ENCODE measurements at regions not wholly inside any gene's neighbourhood (a gene's known extent, or its start where the extent isn't known, plus 50 kb on each side); places are given as distances from the start of the nearest gene placed in this dataset.

DNA sequence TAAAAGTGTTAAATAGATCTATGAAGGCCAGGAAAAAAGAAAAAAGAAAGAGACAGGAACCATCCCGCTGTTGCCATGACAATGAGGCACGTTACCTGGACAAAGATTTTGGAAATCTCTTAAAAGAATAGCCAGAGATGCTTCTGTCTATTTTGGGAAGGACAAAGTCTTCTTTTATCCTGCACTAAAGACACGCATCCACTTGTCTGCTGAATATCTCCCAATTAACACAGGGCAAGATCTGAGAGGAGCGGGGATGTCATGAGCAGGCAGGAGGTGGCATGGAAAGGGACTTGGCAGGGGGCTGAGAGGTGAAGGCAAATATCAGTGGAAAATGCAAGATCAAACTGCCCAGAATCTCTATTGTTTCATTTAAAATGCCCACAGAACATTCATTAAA, 153.8 kb upstream of the BLID start:
- no peak for DNase-seq
- Histone ChIP-seq H3K9me3 (replicated peaks; ENCODE audit: insufficient read depth, low read length) (no peaks in the 10 kb centered on the region), H3K27ac (ENCODE audit: low read length) (no peak overlapping the region), H3K36me3 (replicated peaks; ENCODE audit: insufficient read depth, low read length) (no peaks in the 10 kb centered on the region), H3K27me3 (replicated peaks; ENCODE audit: insufficient read depth, low read length) (no peaks in the 10 kb centered on the region), H3K4me3 (ENCODE audit: low read length) (no peak overlapping the region), H3K9me2 (replicated peaks; ENCODE audit: insufficient read depth, low read length) (no peaks in the 10 kb centered on the region), H3K4me1 (ENCODE audit: low read length) (no peaks in the 10 kb centered on the region), H3K4me2 (ENCODE audit: low read depth, low read length) (no peak overlapping the region), H3K79me2 (ENCODE audit: low read length) (no peaks in the 10 kb centered on the region), H3K9ac (ENCODE audit: low read length) (no peak overlapping the region), H3F3A (ENCODE audit: insufficient read depth, low read length) (no peaks in the 10 kb centered on the region), H4K20me1 (ENCODE audit: insufficient read depth, low read length) (no peaks in the 10 kb centered on the region), H2AFZ (ENCODE audit: low read length) (no peak overlapping the region)
- TF ChIP-seq EZH2 (optimal IDR thresholded peaks at IDR 0.05; ENCODE audit: low read depth, low read length) = no peak
- TF ChIP-seq EZH2phosphoT487 (IDR thresholded peaks at IDR 0.05; ENCODE audit: low read length) = no peak

DNA sequence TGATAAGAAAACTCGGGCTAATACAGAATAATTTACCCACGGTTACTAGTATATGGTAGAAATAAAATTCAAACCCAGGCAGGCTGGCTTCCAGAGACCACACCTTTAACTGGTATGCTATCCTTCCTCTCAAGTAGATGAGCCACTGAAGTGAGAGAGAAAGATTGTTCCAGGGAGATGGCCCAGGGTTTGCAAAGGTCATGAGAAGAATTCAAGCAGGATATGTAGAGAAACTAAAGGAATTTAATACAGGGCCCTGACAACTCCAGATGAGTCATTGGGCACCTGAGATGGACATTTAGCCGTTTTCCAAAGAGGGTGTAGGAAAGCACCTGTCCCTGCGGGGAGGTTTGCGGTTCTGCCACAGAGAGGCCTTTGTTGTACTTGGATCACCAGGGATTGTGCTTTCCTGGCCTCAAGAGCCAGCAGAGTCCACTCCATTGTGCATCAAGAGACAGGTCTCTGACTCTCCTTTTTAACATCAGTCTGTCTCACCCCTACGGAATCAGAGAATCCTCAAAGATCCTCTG, 152.7 kb upstream of the BLID start:
- Histone ChIP-seq H3K9me3 (replicated peaks; ENCODE audit: insufficient read depth, low read length) (no peaks in the 10 kb centered on the region), H3F3A (ENCODE audit: insufficient read depth, low read length) (no peaks in the 10 kb centered on the region), H2AFZ (ENCODE audit: low read length) (no peak overlapping the region), H3K27ac (ENCODE audit: low read length) (no peak overlapping the region), H3K27me3 (replicated peaks; ENCODE audit: insufficient read depth, low read length) (no peaks in the 10 kb centered on the region), H3K4me3 (ENCODE audit: low read length) (no peak overlapping the region), H3K4me2 (ENCODE audit: low read depth, low read length) (no peak overlapping the region), H3K79me2 (ENCODE audit: low read length) (no peaks in the 10 kb centered on the region), H3K9ac (ENCODE audit: low read length) (no peak overlapping the region), H3K9me2 (replicated peaks; ENCODE audit: insufficient read depth, low read length) (no peaks in the 10 kb centered on the region), H3K4me1 (ENCODE audit: low read length) (no peaks in the 10 kb centered on the region), H3K36me3 (replicated peaks; ENCODE audit: insufficient read depth, low read length) (no peaks in the 10 kb centered on the region), H4K20me1 (ENCODE audit: insufficient read depth, low read length) (no peaks in the 10 kb centered on the region)
- TF ChIP-seq EZH2phosphoT487 (IDR thresholded peaks at IDR 0.05; ENCODE audit: low read length) (no peak), EZH2 (optimal IDR thresholded peaks at IDR 0.05; ENCODE audit: low read depth, low read length) (no peak)
- TF ChIP-seq, protein P1, sequence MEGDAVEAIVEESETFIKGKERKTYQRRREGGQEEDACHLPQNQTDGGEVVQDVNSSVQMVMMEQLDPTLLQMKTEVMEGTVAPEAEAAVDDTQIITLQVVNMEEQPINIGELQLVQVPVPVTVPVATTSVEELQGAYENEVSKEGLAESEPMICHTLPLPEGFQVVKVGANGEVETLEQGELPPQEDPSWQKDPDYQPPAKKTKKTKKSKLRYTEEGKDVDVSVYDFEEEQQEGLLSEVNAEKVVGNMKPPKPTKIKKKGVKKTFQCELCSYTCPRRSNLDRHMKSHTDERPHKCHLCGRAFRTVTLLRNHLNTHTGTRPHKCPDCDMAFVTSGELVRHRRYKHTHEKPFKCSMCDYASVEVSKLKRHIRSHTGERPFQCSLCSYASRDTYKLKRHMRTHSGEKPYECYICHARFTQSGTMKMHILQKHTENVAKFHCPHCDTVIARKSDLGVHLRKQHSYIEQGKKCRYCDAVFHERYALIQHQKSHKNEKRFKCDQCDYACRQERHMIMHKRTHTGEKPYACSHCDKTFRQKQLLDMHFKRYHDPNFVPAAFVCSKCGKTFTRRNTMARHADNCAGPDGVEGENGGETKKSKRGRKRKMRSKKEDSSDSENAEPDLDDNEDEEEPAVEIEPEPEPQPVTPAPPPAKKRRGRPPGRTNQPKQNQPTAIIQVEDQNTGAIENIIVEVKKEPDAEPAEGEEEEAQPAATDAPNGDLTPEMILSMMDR (IDR thresholded peaks at IDR 0.05; ENCODE audit: low read length) = no peak
- DNase-seq = no peak

DNA sequence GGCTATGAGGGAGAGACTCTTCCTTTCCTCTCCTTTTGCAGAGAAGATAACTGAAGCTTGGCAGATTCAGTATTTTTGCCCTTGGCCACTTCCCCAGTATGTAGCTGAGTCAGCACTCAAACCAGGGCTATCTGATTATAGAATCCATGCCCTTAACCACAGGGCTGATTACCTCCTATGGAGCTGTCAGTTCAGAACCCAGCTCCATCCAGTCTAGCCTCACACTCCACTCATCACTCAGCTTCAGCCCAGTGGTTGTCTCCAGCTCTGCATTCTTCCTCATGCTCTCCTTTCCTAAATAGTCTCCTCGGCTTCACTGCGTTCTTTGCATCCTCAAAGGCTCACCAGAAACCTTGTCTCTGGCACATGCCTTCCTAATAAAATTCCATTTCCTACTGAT, 151.6 kb upstream of the BLID start:
- no peaks in the 10 kb centered on the region for H3K27me3 ChIP-seq (replicated peaks; ENCODE audit: insufficient read depth, low read length)
- no peak overlapping the region for H2AFZ ChIP-seq (ENCODE audit: low read length)
- no peaks in the 10 kb centered on the region for H4K20me1 ChIP-seq (ENCODE audit: insufficient read depth, low read length)
- no peaks in the 10 kb centered on the region for H3K9me2 ChIP-seq (replicated peaks; ENCODE audit: insufficient read depth, low read length)
- H3F3A ChIP-seq (ENCODE audit: insufficient read depth, low read length) = no peaks in the 10 kb centered on the region
- no peaks in the 10 kb centered on the region for H3K79me2 ChIP-seq (ENCODE audit: low read length)
- no peak overlapping the region for H3K4me3 ChIP-seq (ENCODE audit: low read length)
- TF ChIP-seq EZH2phosphoT487 (IDR thresholded peaks at IDR 0.05; ENCODE audit: low read length) = no peak
- TF ChIP-seq EZH2 (optimal IDR thresholded peaks at IDR 0.05; ENCODE audit: low read depth, low read length) = no peak
- TF ChIP-seq, protein P1 (IDR thresholded peaks at IDR 0.05; ENCODE audit: low read length) = no peak
- H3K36me3 ChIP-seq (replicated peaks; ENCODE audit: insufficient read depth, low read length) = no peaks in the 10 kb centered on the region
- no peaks in the 10 kb centered on the region for H3K9me3 ChIP-seq (replicated peaks; ENCODE audit: insufficient read depth, low read length)
- H3K9ac ChIP-seq (ENCODE audit: low read length) = no peak overlapping the region
- no peak overlapping the region for H3K27ac ChIP-seq (ENCODE audit: low read length)
- H3K4me2 ChIP-seq (ENCODE audit: low read depth, low read length) = no peak overlapping the region
- H3K4me1 ChIP-seq (ENCODE audit: low read length) = no peaks in the 10 kb centered on the region
- DNase-seq = no peak

DNA sequence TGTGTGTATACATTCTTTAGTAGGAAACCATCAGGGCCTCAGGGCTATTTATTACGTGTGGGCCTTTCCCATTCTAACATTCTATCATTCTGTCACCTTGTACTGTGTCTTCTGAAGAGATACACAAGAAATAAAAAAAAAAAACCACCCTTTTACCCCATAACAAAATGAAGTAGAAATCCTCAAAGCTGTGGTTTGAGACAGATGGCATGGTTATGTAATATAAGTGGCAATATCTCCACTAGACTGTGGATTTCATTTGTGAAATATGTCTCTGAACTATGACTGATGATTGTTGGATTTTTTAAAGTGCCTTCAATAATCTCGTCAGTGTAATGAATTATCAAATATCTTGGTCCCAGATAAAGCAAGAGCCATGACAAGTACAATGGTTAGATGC, 150.0 kb upstream of the BLID start:
- no peak for DNase-seq
- H3K9ac ChIP-seq (ENCODE audit: low read length) = no peak overlapping the region
- H3F3A ChIP-seq (ENCODE audit: insufficient read depth, low read length) = no peaks in the 10 kb centered on the region
- H3K9me3 ChIP-seq (replicated peaks; ENCODE audit: insufficient read depth, low read length) = no peaks in the 10 kb centered on the region
- no peak overlapping the region for H3K4me3 ChIP-seq (ENCODE audit: low read length)
- TF ChIP-seq EZH2 (optimal IDR thresholded peaks at IDR 0.05; ENCODE audit: low read depth, low read length) = no peak
- no peak for TF ChIP-seq EZH2phosphoT487 (IDR thresholded peaks at IDR 0.05; ENCODE audit: low read length)
- TF ChIP-seq, protein P1 (IDR thresholded peaks at IDR 0.05; ENCODE audit: low read length) = no peak
- no peak overlapping the region for H3K4me2 ChIP-seq (ENCODE audit: low read depth, low read length)
- H3K27ac ChIP-seq (ENCODE audit: low read length) = no peak overlapping the region
- H3K9me2 ChIP-seq (replicated peaks; ENCODE audit: insufficient read depth, low read length) = no peaks in the 10 kb centered on the region
- H2AFZ ChIP-seq (ENCODE audit: low read length) = no peak overlapping the region
- no peaks in the 10 kb centered on the region for H3K4me1 ChIP-seq (ENCODE audit: low read length)
- H3K79me2 ChIP-seq (ENCODE audit: low read length) = no peaks in the 10 kb centered on the region
- no peaks in the 10 kb centered on the region for H3K27me3 ChIP-seq (replicated peaks; ENCODE audit: insufficient read depth, low read length)
- H4K20me1 ChIP-seq (ENCODE audit: insufficient read depth, low read length) = no peaks in the 10 kb centered on the region
- H3K36me3 ChIP-seq (replicated peaks; ENCODE audit: insufficient read depth, low read length) = no peaks in the 10 kb centered on the region
